Type B pancreatic cell (in vitro differentiated cells): ENCODE measurements at regions not wholly inside any gene's neighbourhood (a gene's known extent, or its start where the extent isn't known, plus 50 kb on each side); places are given as distances from the start of the nearest gene placed in this dataset.

ENCODE experiments used
- DNase-seq: peaks from one replicate; pipeline ENCODE4 v3.0.0; 2021; ENCODE audit warnings: mixed read lengths; ENCODE audit not compliant: unreplicated experiment; ENCODE audit errors: extremely low spot score
- H3K27ac Mint-ChIP-seq: 2 replicates; pipeline ENCODE4 v1.8.0; 2021; ENCODE audit warnings: mild to moderate bottlenecking, mixed read lengths
- H3K27me3 Mint-ChIP-seq: 2 replicates; pipeline ENCODE4 v1.8.0; 2021; ENCODE audit warnings: mixed read lengths
- H3K36me3 Mint-ChIP-seq: 2 replicates; pipeline ENCODE4 v1.8.0; 2021; ENCODE audit warnings: mixed read lengths
- H3K4me1 Mint-ChIP-seq: one replicate; pipeline ENCODE4 v1.8.0; 2021; ENCODE audit warnings: mixed read lengths; ENCODE audit not compliant: unreplicated experiment
- H3K4me3 Mint-ChIP-seq: 2 replicates; pipeline ENCODE4 v1.8.0; 2021; ENCODE audit warnings: mild to moderate bottlenecking, mixed read lengths
- H3K9me3 Mint-ChIP-seq: 2 replicates; pipeline ENCODE4 v1.8.0; 2021; ENCODE audit warnings: mixed read lengths
- TF ChIP-seq, protein P1 (sequence below): fragments of 200-600 bp; sonication (generic); conservative IDR thresholded peaks from 2 replicates; pipeline ENCODE4 v1.5.0; 2021; ENCODE audit warnings: antibody characterized with exemption, mild to moderate bottlenecking

DNA sequence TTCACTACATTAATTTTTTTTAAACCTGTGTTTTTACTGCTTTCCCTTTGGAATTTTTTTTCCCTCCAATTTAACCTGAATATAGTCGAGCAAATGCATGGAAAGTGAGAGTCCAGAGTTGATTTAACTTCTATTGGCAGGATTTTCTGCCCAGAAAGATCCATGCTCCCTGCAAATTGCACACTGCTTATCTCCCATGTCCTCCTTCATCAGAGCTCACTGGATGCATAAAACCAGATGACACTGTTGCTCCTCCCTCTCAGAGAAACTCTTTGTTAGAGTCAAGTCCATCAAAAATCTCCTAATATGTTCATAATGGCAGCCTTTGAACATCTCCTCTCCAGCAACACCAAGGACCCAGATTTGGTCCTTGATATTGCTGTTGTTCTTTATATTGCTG is 297.0 kb upstream of the SLC24A2 start:
- TF ChIP-seq, protein P1, sequence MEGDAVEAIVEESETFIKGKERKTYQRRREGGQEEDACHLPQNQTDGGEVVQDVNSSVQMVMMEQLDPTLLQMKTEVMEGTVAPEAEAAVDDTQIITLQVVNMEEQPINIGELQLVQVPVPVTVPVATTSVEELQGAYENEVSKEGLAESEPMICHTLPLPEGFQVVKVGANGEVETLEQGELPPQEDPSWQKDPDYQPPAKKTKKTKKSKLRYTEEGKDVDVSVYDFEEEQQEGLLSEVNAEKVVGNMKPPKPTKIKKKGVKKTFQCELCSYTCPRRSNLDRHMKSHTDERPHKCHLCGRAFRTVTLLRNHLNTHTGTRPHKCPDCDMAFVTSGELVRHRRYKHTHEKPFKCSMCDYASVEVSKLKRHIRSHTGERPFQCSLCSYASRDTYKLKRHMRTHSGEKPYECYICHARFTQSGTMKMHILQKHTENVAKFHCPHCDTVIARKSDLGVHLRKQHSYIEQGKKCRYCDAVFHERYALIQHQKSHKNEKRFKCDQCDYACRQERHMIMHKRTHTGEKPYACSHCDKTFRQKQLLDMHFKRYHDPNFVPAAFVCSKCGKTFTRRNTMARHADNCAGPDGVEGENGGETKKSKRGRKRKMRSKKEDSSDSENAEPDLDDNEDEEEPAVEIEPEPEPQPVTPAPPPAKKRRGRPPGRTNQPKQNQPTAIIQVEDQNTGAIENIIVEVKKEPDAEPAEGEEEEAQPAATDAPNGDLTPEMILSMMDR = no peak
- DNase-seq = no peak
- no peak overlapping the region for H3K4me3 Mint-ChIP-seq
- peaks cover 5% of the 10 kb centered on the region for H3K4me1 Mint-ChIP-seq
- no peak overlapping the region for H3K27ac Mint-ChIP-seq
- no peaks in the 10 kb centered on the region for H3K9me3 Mint-ChIP-seq
- peaks cover 3% of the 10 kb centered on the region for H3K27me3 Mint-ChIP-seq
- H3K36me3 Mint-ChIP-seq = no peaks in the 10 kb centered on the region

DNA sequence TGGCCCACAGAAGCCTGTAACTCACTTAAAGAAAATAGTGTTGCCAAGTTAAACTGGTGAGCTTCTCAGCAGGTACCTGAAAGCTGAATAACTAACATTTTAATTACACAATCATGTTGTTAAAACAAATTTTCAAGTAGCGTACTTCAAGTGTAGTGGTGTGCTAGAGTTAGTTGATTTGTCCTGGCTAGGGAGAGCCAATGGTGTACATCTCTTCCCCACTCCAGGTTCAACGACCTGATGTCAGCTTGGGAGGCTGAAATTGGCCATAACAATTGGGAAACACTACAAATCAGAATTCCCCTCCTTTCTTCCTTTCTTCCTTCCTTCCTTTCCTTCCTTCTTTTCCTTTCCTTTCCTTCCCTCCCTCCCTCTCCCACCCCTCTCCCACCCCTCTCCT is 295.3 kb upstream of the SLC24A2 start:
- Mint-ChIP-seq H3K4me3 (no peak overlapping the region), H3K27me3 (peaks cover 3% of the 10 kb centered on the region)
- TF ChIP-seq, protein P1 = no peak

DNA sequence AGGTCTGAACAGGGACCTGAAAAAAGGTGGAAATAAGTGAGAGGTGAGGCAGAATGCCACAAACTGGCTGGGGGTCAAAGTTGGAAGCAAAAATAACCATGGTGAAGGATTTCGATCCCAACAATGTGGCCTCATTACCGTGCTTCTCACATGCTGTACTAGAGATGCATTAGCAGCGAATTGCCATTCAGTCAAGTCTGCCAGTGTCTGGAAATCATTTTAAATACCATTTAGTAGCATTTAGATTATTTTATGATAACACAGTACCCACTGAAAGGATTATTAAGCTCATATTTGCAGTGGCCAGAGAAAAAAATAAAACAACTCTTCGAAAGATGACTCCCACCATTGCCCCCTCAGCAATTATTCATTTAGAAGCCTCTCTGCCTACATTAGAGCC is 294.6 kb upstream of the SLC24A2 start:
- Mint-ChIP-seq H3K4me1 (peaks cover 5% of the 10 kb centered on the region), H3K27me3 (peaks cover 6% of the 10 kb centered on the region), H3K27ac (no peak overlapping the region), H3K36me3 (no peaks in the 10 kb centered on the region), H3K4me3 (no peak overlapping the region), H3K9me3 (no peaks in the 10 kb centered on the region)
- DNase-seq = no peak
- TF ChIP-seq, protein P1 = no peak

More for the DNA sequence above, 295.3 kb upstream of the SLC24A2 start:
- H3K4me1 Mint-ChIP-seq = peaks cover 5% of the 10 kb centered on the region
- no peaks in the 10 kb centered on the region for H3K36me3 Mint-ChIP-seq
- no peak overlapping the region for H3K27ac Mint-ChIP-seq
- DNase-seq = no peak
- H3K9me3 Mint-ChIP-seq = no peaks in the 10 kb centered on the region

DNA sequence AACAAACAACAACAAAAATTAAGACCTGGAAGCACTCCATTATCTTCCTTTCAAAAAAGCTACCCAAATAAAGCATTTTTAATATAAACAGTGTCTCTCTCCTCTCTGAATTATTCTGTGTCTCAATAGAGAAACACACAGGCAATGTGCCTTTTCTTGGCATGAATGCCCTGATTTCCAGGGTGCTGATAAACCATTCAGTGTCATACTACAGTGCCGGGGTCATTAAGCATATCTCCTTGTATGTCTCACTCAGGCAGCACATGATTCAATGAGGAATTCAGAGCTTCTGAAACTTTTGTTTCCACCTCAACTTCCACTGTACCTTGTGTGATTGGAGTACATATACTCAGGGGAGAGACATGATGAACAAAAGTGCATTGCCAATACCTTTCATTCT is 294.0 kb upstream of the SLC24A2 start:
- Mint-ChIP-seq H3K9me3 (no peaks in the 10 kb centered on the region), H3K27ac (no peak overlapping the region), H3K4me1 (peaks cover 5% of the 10 kb centered on the region), H3K27me3 (peaks cover 6% of the 10 kb centered on the region), H3K36me3 (no peaks in the 10 kb centered on the region), H3K4me3 (no peak overlapping the region)
- no peak for DNase-seq
- TF ChIP-seq, protein P1 = no peak

DNA sequence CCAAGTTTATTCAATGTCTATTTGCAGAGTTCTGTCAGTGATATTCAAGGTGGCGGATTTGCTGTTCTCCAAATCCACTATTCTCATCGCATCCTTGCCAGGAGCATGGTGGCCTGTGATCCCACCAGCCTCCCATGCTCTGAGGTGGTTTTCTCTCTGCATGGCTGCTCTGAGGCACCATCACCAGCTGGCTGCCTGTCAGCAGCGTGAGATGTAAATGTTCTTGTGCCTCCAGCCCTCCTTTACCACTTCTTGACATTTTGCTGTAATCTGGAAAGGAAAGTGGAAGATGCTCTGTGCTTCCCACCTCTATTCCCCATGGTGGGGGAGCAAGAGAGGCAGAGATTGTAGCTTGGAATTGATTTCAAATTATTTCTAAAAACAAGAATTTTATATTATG is 293.6 kb upstream of the SLC24A2 start:
- no peak overlapping the region for H3K27ac Mint-ChIP-seq
- TF ChIP-seq, protein P1 = no peak
- no peak for DNase-seq
- peaks cover 5% of the 10 kb centered on the region for H3K4me1 Mint-ChIP-seq
- H3K4me3 Mint-ChIP-seq = no peak overlapping the region
- peaks cover 9% of the 10 kb centered on the region for H3K27me3 Mint-ChIP-seq
- H3K9me3 Mint-ChIP-seq = no peaks in the 10 kb centered on the region
- H3K36me3 Mint-ChIP-seq = no peaks in the 10 kb centered on the region

DNA sequence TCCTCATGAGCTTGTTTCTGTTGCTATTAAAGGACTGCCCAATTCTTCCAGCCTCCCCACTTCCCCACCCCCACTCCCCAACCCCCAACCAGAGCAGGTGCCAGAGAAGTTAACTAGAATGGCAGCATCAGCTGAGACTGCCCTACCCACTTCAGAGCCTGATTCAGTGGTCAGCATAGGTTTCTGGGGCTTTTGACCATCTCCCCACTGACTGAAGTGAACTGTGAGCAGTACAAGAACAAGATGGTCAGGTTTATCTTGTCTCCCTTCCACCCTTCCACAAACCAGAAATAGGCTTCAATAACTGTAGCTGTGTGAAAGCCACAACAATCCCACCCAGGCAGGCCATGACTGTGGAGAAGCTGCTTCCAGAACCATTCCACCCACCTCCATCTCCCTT is 289.4 kb upstream of the SLC24A2 start:
- H3K27ac Mint-ChIP-seq = no peak overlapping the region
- no peak overlapping the region for H3K4me3 Mint-ChIP-seq
- no peaks in the 10 kb centered on the region for H3K9me3 Mint-ChIP-seq
- peaks cover 6% of the 10 kb centered on the region for H3K27me3 Mint-ChIP-seq
- TF ChIP-seq, protein P1 = no peak
- no peaks in the 10 kb centered on the region for H3K36me3 Mint-ChIP-seq
- H3K4me1 Mint-ChIP-seq = no peaks in the 10 kb centered on the region
- no peak for DNase-seq
